Neutrophil (primary cell): ENCODE measurements at regions not wholly inside any gene's neighbourhood (a gene's known extent, or its start where the extent isn't known, plus 50 kb on each side); places are given as distances from the start of the nearest gene placed in this dataset.

Experiments used
- H3K27ac ChIP-seq: fragments of 200-600 bp; sonication (generic); 2 replicates; pipeline ENCODE4 v1.5.1; 2016; ENCODE audit warnings: mild to moderate bottlenecking, moderate library complexity
- H3K27me3 ChIP-seq: fragments of 200-600 bp; sonication (generic); 2 replicates; pipeline ENCODE4 v1.6.0; 2016; ENCODE audit warnings: mild to moderate bottlenecking
- H3K36me3 ChIP-seq: fragments of 200-600 bp; sonication (generic); 2 replicates; pipeline ENCODE4 v1.5.1; 2017
- H3K4me1 ChIP-seq, 2 experiments: fragments of 200-600 bp in 1 of 2; sonication (generic) in 1 of 2; 1 replicate in 1 of 2; 2 replicates in 1 of 2; pipeline versions ENCODE4 v1.5.1 to v1.6.1; 2013 to 2016; ENCODE audit warnings: low read depth in 1 of 2, low read length in 1 of 2, mild to moderate bottlenecking in 1 of 2, moderate library complexity in 1 of 2; ENCODE audit not compliant: control insufficient read depth in 1 of 2, insufficient read depth in 1 of 2
- H3K4me3 ChIP-seq, 2 experiments: fragments of 200-600 bp in 1 of 2; sonication (generic) in 1 of 2; 1 replicate in 1 of 2; 2 replicates in 1 of 2; pipeline ENCODE4 v1.5.1; 2013 to 2016; ENCODE audit warnings: low read depth in 1 of 2, low read length in 1 of 2, mild to moderate bottlenecking in 1 of 2, moderate library complexity in 1 of 2
- H3K9me3 ChIP-seq: fragments of 200-600 bp; sonication (generic); 2 replicates; pipeline ENCODE4 v1.5.1; 2016
- CTCF ChIP-seq: fragments of 200-600 bp; sonication (generic); IDR thresholded peaks from 2 replicates; pipeline ENCODE4 v1.5.1; 2016; ENCODE audit warnings: antibody characterized with exemption

- no peak for TF ChIP-seq CTCF
- no peaks in the 10 kb centered on the region for H3K27me3 ChIP-seq
- H3K36me3 ChIP-seq, result no peaks in the 10 kb centered on the region
- H3K4me3 ChIP-seq, result no peak overlapping the region
- H3K4me1 ChIP-seq, result no peaks in the 10 kb centered on the region
- no peak overlapping the region for H3K27ac ChIP-seq
- H3K9me3 ChIP-seq, result no peaks in the 10 kb centered on the region
These were observed 345.7 kb upstream of the SATB1 start for GRCh38 chr3:18770800-18771199.

- Histone ChIP-seq H3K27ac (no peak overlapping the region), H3K36me3 (no peaks in the 10 kb centered on the region)
- TF ChIP-seq CTCF, result no peak
These were observed 342.7 kb upstream of the SATB1 start for GRCh38 chr3:18767756-18768303.

GRCh38 chr3:18766974-18767373, 341.8 kb upstream of the SATB1 start:
- no peaks in the 10 kb centered on the region for H3K36me3 ChIP-seq
- H3K9me3 ChIP-seq, result no peaks in the 10 kb centered on the region

More at GRCh38 chr3:18767756-18768303, 342.7 kb upstream of the SATB1 start:
- H3K9me3 ChIP-seq, result no peaks in the 10 kb centered on the region
- H3K4me3 ChIP-seq, result no peak overlapping the region
- no peaks in the 10 kb centered on the region for H3K27me3 ChIP-seq
- H3K4me1 ChIP-seq, result no peaks in the 10 kb centered on the region

GRCh38 chr3:18765662-18766061, 340.5 kb upstream of the SATB1 start:
- Histone ChIP-seq H3K4me1 (no peaks in the 10 kb centered on the region), H3K4me3 (no peak overlapping the region), H3K9me3 (no peaks in the 10 kb centered on the region), H3K27me3 (no peaks in the 10 kb centered on the region), H3K36me3 (no peaks in the 10 kb centered on the region), H3K27ac (no peak overlapping the region)
- no peak for TF ChIP-seq CTCF

More at GRCh38 chr3:18766974-18767373, 341.8 kb upstream of the SATB1 start:
- Histone ChIP-seq H3K4me1 (no peaks in the 10 kb centered on the region), H3K27ac (no peak overlapping the region), H3K27me3 (no peaks in the 10 kb centered on the region), H3K4me3 (no peak overlapping the region)
- TF ChIP-seq CTCF, result no peak

GRCh38 chr3:18765161-18765560, 340.0 kb upstream of the SATB1 start:
- Histone ChIP-seq H3K9me3 (no peaks in the 10 kb centered on the region), H3K4me3 (no peak overlapping the region), H3K4me1 (no peaks in the 10 kb centered on the region), H3K36me3 (no peaks in the 10 kb centered on the region), H3K27me3 (no peaks in the 10 kb centered on the region), H3K27ac (no peak overlapping the region)
- TF ChIP-seq CTCF, result no peak

- Histone ChIP-seq H3K4me3 (no peak overlapping the region), H3K27me3 (no peaks in the 10 kb centered on the region), H3K4me1 (no peaks in the 10 kb centered on the region), H3K36me3 (no peaks in the 10 kb centered on the region), H3K9me3 (no peaks in the 10 kb centered on the region), H3K27ac (no peak overlapping the region)
- TF ChIP-seq CTCF, result no peak
These were observed 336.4 kb upstream of the SATB1 start for GRCh38 chr3:18761530-18761929.
